ENCODE measurements at regions not wholly inside any gene's neighbourhood (a gene's known extent, or its start where the extent isn't known, plus 50 kb on each side); places are given as distances from the start of the nearest gene placed in this dataset.

- no peaks in the 10 kb centered on the region for H4K20me1 ChIP-seq (replicated peaks; ENCODE audit: insufficient read depth)
- no peaks in the 10 kb centered on the region for H3K9me3 Mint-ChIP-seq
These were observed 147.4 kb upstream of the EPHA3 start for GRCh38 chr3:88960019-88960418.

More at GRCh38 chr3:88960019-88960418, 147.4 kb upstream of the EPHA3 start:
- ATAC-seq (no peak), DNase-seq (ENCODE audit: low spot score) (no peak)
- TF ChIP-seq STAT1 (IDR thresholded peaks at IDR 0.05; ENCODE audit: unreplicated experiment) (no peak), ETS1 (IDR thresholded peaks at IDR 0.05) (no peak), JUNB (IDR thresholded peaks at IDR 0.05; ENCODE audit: unreplicated experiment) (no peak), CTCF (conservative IDR thresholded peaks at IDR 0.05; ENCODE audit: low read depth in 2 of 2) (no peak), REST (IDR thresholded peaks at IDR 0.05; ENCODE audit: unreplicated experiment) (no peak), ZNF331 (CRISPR knock-in tag; IDR thresholded peaks at IDR 0.05; ENCODE audit: low read depth) (no peak), POLR2AphosphoS5 (IDR thresholded peaks at IDR 0.05; ENCODE audit: low read depth) (no peak), EZH2phosphoT487 (IDR thresholded peaks at IDR 0.05; ENCODE audit: unreplicated experiment) (no peak), EZH2 (IDR thresholded peaks at IDR 0.05; ENCODE audit: low read depth, unreplicated experiment) (no peak)
- TF ChIP-seq, protein P1, sequence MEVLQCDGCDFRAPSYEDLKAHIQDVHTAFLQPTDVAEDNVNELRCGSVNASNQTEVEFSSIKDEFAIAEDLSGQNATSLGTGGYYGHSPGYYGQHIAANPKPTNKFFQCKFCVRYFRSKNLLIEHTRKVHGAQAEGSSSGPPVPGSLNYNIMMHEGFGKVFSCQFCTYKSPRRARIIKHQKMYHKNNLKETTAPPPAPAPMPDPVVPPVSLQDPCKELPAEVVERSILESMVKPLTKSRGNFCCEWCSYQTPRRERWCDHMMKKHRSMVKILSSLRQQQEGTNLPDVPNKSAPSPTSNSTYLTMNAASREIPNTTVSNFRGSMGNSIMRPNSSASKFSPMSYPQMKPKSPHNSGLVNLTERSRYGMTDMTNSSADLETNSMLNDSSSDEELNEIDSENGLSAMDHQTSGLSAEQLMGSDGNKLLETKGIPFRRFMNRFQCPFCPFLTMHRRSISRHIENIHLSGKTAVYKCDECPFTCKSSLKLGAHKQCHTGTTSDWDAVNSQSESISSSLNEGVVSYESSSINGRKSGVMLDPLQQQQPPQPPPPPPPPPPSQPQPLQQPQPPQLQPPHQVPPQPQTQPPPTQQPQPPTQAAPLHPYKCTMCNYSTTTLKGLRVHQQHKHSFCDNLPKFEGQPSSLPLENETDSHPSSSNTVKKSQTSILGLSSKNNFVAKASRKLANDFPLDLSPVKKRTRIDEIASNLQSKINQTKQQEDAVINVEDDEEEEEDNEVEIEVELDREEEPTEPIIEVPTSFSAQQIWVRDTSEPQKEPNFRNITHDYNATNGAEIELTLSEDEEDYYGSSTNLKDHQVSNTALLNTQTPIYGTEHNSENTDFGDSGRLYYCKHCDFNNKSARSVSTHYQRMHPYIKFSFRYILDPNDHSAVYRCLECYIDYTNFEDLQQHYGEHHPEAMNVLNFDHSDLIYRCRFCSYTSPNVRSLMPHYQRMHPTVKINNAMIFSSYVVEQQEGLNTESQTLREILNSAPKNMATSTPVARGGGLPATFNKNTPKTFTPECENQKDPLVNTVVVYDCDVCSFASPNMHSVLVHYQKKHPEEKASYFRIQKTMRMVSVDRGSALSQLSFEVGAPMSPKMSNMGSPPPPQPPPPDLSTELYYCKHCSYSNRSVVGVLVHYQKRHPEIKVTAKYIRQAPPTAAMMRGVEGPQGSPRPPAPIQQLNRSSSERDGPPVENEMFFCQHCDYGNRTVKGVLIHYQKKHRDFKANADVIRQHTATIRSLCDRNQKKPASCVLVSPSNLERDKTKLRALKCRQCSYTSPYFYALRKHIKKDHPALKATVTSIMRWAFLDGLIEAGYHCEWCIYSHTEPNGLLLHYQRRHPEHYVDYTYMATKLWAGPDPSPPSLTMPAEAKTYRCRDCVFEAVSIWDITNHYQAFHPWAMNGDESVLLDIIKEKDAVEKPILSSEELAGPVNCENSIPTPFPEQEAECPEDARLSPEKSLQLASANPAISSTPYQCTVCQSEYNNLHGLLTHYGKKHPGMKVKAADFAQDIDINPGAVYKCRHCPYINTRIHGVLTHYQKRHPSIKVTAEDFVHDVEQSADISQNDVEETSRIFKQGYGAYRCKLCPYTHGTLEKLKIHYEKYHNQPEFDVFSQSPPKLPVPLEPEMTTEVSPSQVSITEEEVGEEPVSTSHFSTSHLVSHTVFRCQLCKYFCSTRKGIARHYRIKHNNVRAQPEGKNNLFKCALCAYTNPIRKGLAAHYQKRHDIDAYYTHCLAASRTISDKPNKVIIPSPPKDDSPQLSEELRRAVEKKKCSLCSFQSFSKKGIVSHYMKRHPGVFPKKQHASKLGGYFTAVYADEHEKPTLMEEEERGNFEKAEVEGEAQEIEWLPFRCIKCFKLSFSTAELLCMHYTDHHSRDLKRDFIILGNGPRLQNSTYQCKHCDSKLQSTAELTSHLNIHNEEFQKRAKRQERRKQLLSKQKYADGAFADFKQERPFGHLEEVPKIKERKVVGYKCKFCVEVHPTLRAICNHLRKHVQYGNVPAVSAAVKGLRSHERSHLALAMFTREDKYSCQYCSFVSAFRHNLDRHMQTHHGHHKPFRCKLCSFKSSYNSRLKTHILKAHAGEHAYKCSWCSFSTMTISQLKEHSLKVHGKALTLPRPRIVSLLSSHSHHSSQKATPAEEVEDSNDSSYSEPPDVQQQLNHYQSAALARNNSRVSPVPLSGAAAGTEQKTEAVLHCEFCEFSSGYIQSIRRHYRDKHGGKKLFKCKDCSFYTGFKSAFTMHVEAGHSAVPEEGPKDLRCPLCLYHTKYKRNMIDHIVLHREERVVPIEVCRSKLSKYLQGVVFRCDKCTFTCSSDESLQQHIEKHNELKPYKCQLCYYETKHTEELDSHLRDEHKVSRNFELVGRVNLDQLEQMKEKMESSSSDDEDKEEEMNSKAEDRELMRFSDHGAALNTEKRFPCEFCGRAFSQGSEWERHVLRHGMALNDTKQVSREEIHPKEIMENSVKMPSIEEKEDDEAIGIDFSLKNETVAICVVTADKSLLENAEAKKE (CRISPR knock-in tag; IDR thresholded peaks at IDR 0.05) = no peak
- Mint-ChIP-seq H3K27ac (no peak overlapping the region), H3K4me1 (peaks cover 3% of the 10 kb centered on the region; the same call in 2 of the 3 replicates), H3K4me3 (no peak overlapping the region), H3K36me3 (ENCODE audit: low read depth) (no peaks in the 10 kb centered on the region), H3K27me3 (ENCODE audit: insufficient read depth, low read depth, poor library complexity) (no peaks in the 10 kb centered on the region)
- H3K4me1 ChIP-seq (ENCODE audit: insufficient read depth) = no peaks in the 10 kb centered on the region
- no peak overlapping the region for H3K4me3 ChIP-seq
- no peaks in the 10 kb centered on the region for H3K79me2 ChIP-seq (replicated peaks; ENCODE audit: insufficient read depth)
- no peak overlapping the region for H3K27ac ChIP-seq (ENCODE audit: low read depth)
- H3K27me3 ChIP-seq (ENCODE audit: insufficient read depth) = no peaks in the 10 kb centered on the region
- H3K9me2 ChIP-seq (ENCODE audit: insufficient read depth) = no peaks in the 10 kb centered on the region; the same call in 1 of the 2 replicates
- no peak overlapping the region for H3K4me2 ChIP-seq
- H3F3A ChIP-seq (replicated peaks; ENCODE audit: low read depth) = no peaks in the 10 kb centered on the region
- H2AFZ ChIP-seq = no peak overlapping the region
- no peaks in the 10 kb centered on the region for H3K36me3 ChIP-seq (ENCODE audit: insufficient read depth)

Measured in GM23338 (cell line).